HepG2 (cell line): ENCODE measurements at regions not wholly inside any gene's neighbourhood (a gene's known extent, or its start where the extent isn't known, plus 50 kb on each side); places are given as distances from the start of the nearest gene placed in this dataset.

Experiments used
- ATAC-seq: fragments of 200-7000 bp; cut with Tn5 transposase; 3 replicates; pipeline ENCODE4 v1.9.1; 2020; ENCODE audit warnings: mild to moderate bottlenecking, moderate library complexity
- BruUV-seq: library from RNA; stranded (reverse); fragments of 400-500 nt; replicated peaks from 2 replicates; lab custom pipeline; 2021; lab: Mats Ljungman, UMichigan
- CTCF ChIA-PET: fragments of 300-600 bp; formaldehyde crosslinking; extraction: SDS; loops from one replicate; lab custom pipeline; 2021; ENCODE audit warnings: low total read pairs, inconsistent platforms, low intra/inter-chr PET ratio; lab: Yijun Ruan, JAX
- POLR2A ChIA-PET: fragments of 350-600 bp; sonication (Branson Sonifier 250); formaldehyde crosslinking; loops from one replicate; lab custom pipeline; 2020; ENCODE audit warnings: antibody characterized with exemption, inconsistent platforms; lab: Yijun Ruan, JAX
- DNase-seq: peaks from one replicate; pipeline ENCODE4 v3.0.0-alpha.2; 2015; ENCODE audit warnings: low spot score
- FAIRE-seq: peaks from 3 replicates; lab custom pipeline; 2011; peaks lifted over from hg19 to GRCh38; lab: Jason Lieb, UNC
- H2AFZ ChIP-seq: one replicate; pipeline ENCODE4 v1.6.1; 2011; ENCODE audit warnings: low read length, inconsistent platforms
- H3K27ac ChIP-seq: fragments of 300-600 bp; 3 replicates; pipeline ENCODE4 v1.8.0; 2011; ENCODE audit warnings: mixed run types, mild to moderate bottlenecking, mixed read lengths, low read length, inconsistent platforms; ENCODE audit not compliant: insufficient read depth; ENCODE audit errors: extremely low read length
- H3K27me3 ChIP-seq, 2 experiments: fragments of 200-600 bp in 1 of 2; 2 replicates in 1 of 2; 3 replicates in 1 of 2; pipeline versions ENCODE4 v1.6.0 to v1.8.0; 2011; ENCODE audit warnings: low read length in 2 of 2, mild to moderate bottlenecking in 2 of 2, moderate library complexity in 2 of 2, inconsistent platforms in 1 of 2; ENCODE audit not compliant: insufficient read depth in 2 of 2, control insufficient read depth in 1 of 2
- H3K36me3 ChIP-seq, 2 experiments: fragments of 200-600 bp in 1 of 2; replicated peaks in 1 of 2; 2 replicates in 1 of 2; 3 replicates in 1 of 2; pipeline versions ENCODE4 v1.5.1 to v1.8.0; 2011; ENCODE audit warnings: low read length in 2 of 2, inconsistent platforms in 1 of 2; ENCODE audit not compliant: insufficient read depth in 2 of 2, control insufficient read depth in 1 of 2
- H3K4me1 ChIP-seq: 2 replicates; pipeline ENCODE4 v1.5.1; 2012; ENCODE audit warnings: low read length, inconsistent platforms; ENCODE audit not compliant: insufficient read depth
- H3K4me2 ChIP-seq: 2 replicates; pipeline ENCODE4 v1.6.0; 2011; ENCODE audit warnings: low read depth, low read length, inconsistent platforms
- H3K4me3 ChIP-seq, 3 experiments: fragments of 200-600 bp in 1 of 3; sonication (generic), shearing (Covaris generic) in 1 of 3; replicated peaks in 1 of 3; 2 replicates each; pipeline ENCODE4 v1.5.1; 2011 to 2016; ENCODE audit warnings: low read length in 3 of 3, inconsistent platforms in 2 of 3, low read depth in 2 of 3, mild to moderate bottlenecking in 2 of 3, control low read depth in 1 of 3, mixed read lengths in 1 of 3; ENCODE audit not compliant: insufficient read depth in 1 of 3
- H3K79me2 ChIP-seq: one replicate; pipeline ENCODE4 v1.6.1; 2011; ENCODE audit warnings: low read length, inconsistent platforms; ENCODE audit not compliant: insufficient read depth
- H3K9ac ChIP-seq: 2 replicates; pipeline ENCODE4 v1.6.0; 2011; ENCODE audit warnings: mild to moderate bottlenecking, low read depth, low read length, inconsistent platforms; ENCODE audit not compliant: insufficient read depth
- H3K9me3 ChIP-seq: 2 replicates; pipeline ENCODE4 v1.5.1; 2012; ENCODE audit warnings: mild to moderate bottlenecking, low read length
- H4K20me1 ChIP-seq: 2 replicates; pipeline ENCODE4 v1.6.0; 2011; ENCODE audit warnings: inconsistent platforms, mild to moderate bottlenecking, low read length, moderate library complexity; ENCODE audit not compliant: insufficient read depth
- BCL6 ChIP-seq: IDR thresholded peaks from 2 replicates; pipeline ENCODE4 v1.6.1; 2016; ENCODE audit warnings: missing genetic modification reagents, missing compliant biosample characterization
- DMAP1 ChIP-seq: IDR thresholded peaks from 2 replicates; pipeline ENCODE4 v1.6.1; 2016
- GTF3A ChIP-seq: sonication (generic); formaldehyde crosslinking; conservative IDR thresholded peaks from 2 replicates; pipeline ENCODE4 v1.4.0; 2020; ENCODE audit warnings: mild to moderate bottlenecking, missing genetic modification reagents
- JUND ChIP-seq: sonication (generic); formaldehyde crosslinking; IDR thresholded peaks from 2 replicates; pipeline ENCODE4 v1.8.0; 2022; ENCODE audit warnings: mild to moderate bottlenecking, missing genetic modification reagents
- MIER3 ChIP-seq: IDR thresholded peaks from 2 replicates; pipeline ENCODE4 v1.6.1; 2016; ENCODE audit warnings: missing compliant biosample characterization, borderline replicate concordance
- RBFOX2 ChIP-seq: fragments of 200-400 bp; formaldehyde crosslinking; IDR thresholded peaks from 2 replicates; pipeline ENCODE4 v1.6.1; 2017; ENCODE audit warnings: low read depth, mild to moderate bottlenecking, low read length
- REPIN1 ChIP-seq: sonication (generic); formaldehyde crosslinking; IDR thresholded peaks from 2 replicates; pipeline ENCODE4 v1.8.0; 2022; ENCODE audit warnings: missing genetic modification reagents, low read depth, mild to moderate bottlenecking, borderline replicate concordance
- SP2 ChIP-seq: sonication (generic); formaldehyde crosslinking; IDR thresholded peaks from 2 replicates; pipeline ENCODE4 v1.5.1; 2020; ENCODE audit warnings: mild to moderate bottlenecking, missing genetic modification reagents
- TGIF2 ChIP-seq: IDR thresholded peaks from 2 replicates; pipeline ENCODE4 v1.6.1; 2016; ENCODE audit warnings: control low read depth, missing compliant biosample characterization
- ZMYM2 ChIP-seq: sonication (generic); formaldehyde crosslinking; IDR thresholded peaks from 2 replicates; pipeline ENCODE4 v1.8.0; 2022; ENCODE audit warnings: mild to moderate bottlenecking, missing genetic modification reagents
- ZNF234 ChIP-seq: sonication (generic); formaldehyde crosslinking; conservative IDR thresholded peaks from 2 replicates; pipeline ENCODE4 v1.5.1; 2020; ENCODE audit warnings: mild to moderate bottlenecking, missing genetic modification reagents
- ZNF501 ChIP-seq: sonication (generic); formaldehyde crosslinking; IDR thresholded peaks from 2 replicates; pipeline ENCODE4 v1.5.1; 2020; ENCODE audit warnings: mild to moderate bottlenecking, moderate library complexity, missing genetic modification reagents
- ZNF543 ChIP-seq: sonication (generic); formaldehyde crosslinking; IDR thresholded peaks from 2 replicates; pipeline ENCODE4 v1.4.0; 2020; ENCODE audit warnings: mild to moderate bottlenecking, missing genetic modification reagents
- ZNF629 ChIP-seq: sonication (generic); formaldehyde crosslinking; conservative IDR thresholded peaks from 2 replicates; pipeline ENCODE4 v1.5.0; 2020; ENCODE audit warnings: missing genetic modification reagents
- ZNF737 ChIP-seq: sonication (generic); formaldehyde crosslinking; IDR thresholded peaks from 2 replicates; pipeline ENCODE4 v1.5.0; 2020; ENCODE audit warnings: missing genetic modification reagents, mild to moderate bottlenecking, borderline replicate concordance
- WGBS: methylation state at CpG from one replicate; pipeline ENCODE4 v1.1.6; 2017; ENCODE audit warnings: low lambda C conversion rate; 5-methylcytosine and 5-hydroxymethylcytosine counted together
- in situ Hi-C: cut with HindIII; loops from 2 replicates; pipeline ENCODE4 v1.10.0; 2017; ENCODE audit warnings: low pct_unique_long_range_greater_than_20kb; ENCODE audit not compliant: extremely low pct_ligation_motif_present
- intact Hi-C: fragments of 100-400 bp; cut with micrococcal nuclease; formaldehyde crosslinking; loops from one replicate; pipeline ENCODE4 v1.10.0; 2022; ENCODE audit not compliant: unreplicated experiment
- TF ChIP-seq, protein P1 (sequence below): sonication (generic); formaldehyde crosslinking; IDR thresholded peaks from 2 replicates; pipeline ENCODE4 v1.8.0; 2022; ENCODE audit warnings: mild to moderate bottlenecking, missing genetic modification reagents
- TF ChIP-seq, protein P2 (sequence below): sonication (generic); formaldehyde crosslinking; IDR thresholded peaks from 2 replicates; pipeline ENCODE4 v1.5.1; 2020; ENCODE audit warnings: missing genetic modification reagents, mild to moderate bottlenecking, borderline replicate concordance
- TF ChIP-seq, protein P3 (sequence below): sonication (generic); formaldehyde crosslinking; conservative IDR thresholded peaks from 2 replicates; pipeline ENCODE4 v1.8.1; 2023; ENCODE audit warnings: missing genetic modification reagents
- TF ChIP-seq, protein P4 (sequence below): IDR thresholded peaks from 2 replicates; pipeline ENCODE4 v1.6.1; 2012; ENCODE audit warnings: low read length, improper control_type of control experiment

DNA sequence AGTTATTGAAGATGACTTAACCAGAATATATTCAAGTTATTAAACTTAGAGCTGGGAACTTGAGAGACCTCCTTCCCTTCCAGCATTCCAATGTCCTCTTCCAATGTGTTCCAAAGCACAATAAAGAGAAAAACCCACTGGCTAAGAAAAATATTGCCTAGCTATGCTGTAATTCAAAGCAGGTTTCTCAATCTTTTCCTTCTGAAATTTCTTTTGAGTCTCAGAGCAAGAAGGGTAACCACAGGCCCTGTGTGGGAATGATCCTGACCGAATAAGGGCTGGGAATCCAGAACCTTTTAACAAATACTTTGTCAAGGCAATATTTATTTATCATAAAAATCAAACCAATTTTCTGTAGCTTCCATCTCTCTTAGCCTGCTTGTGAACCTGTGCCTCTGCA lies 150.7 kb upstream of the SFRP2 start (continued):
- no peak for TF ChIP-seq JUND
- TF ChIP-seq ZNF234, result no peak
- TF ChIP-seq RBFOX2, result no peak

DNA sequence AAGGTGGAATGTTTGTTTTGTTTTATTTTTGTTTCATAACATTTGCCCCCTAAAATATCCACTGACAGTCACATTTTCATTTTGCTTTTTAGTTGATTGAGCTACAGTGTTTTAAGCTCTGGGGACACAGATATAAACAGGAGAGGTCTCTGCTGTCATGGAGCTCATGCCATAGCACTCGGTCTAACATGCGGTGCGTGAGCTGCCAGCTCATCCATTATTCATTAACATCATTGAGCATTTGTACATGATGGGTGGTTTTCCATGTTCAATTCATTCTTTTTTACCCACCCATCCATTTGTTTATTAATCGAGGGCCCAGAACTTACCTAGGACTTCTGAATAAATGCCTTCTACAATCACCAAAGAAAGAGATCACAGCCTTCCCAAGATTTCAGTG lies 150.1 kb upstream of the SFRP2 start:
- Histone ChIP-seq H3K4me3 (no peak overlapping the region), H4K20me1 (no peaks in the 10 kb centered on the region), H3K79me2 (no peaks in the 10 kb centered on the region), H3K27me3 (no peaks in the 10 kb centered on the region; a peak in 1 of 5 replicates), H3K4me1 (no peaks in the 10 kb centered on the region), H2AFZ (no peak overlapping the region), H3K9ac (no peak overlapping the region), H3K27ac (no peak overlapping the region), H3K4me2 (no peak overlapping the region), H3K36me3 (no peaks in the 10 kb centered on the region), H3K9me3 (no peaks in the 10 kb centered on the region)
- DNase-seq, result no peak
- in situ Hi-C loops (no loop called here), intact Hi-C loops (no loop called here)
- ChIA-PET CTCF (no interaction called here), POLR2A (no interaction called here)
- 31% methylated on average over 4 of the region's 4 CpGs for WGBS
- no peak for ATAC-seq
- no TSS peak for BruUV-seq
- FAIRE-seq, result no peak
- TF ChIP-seq, protein P1, sequence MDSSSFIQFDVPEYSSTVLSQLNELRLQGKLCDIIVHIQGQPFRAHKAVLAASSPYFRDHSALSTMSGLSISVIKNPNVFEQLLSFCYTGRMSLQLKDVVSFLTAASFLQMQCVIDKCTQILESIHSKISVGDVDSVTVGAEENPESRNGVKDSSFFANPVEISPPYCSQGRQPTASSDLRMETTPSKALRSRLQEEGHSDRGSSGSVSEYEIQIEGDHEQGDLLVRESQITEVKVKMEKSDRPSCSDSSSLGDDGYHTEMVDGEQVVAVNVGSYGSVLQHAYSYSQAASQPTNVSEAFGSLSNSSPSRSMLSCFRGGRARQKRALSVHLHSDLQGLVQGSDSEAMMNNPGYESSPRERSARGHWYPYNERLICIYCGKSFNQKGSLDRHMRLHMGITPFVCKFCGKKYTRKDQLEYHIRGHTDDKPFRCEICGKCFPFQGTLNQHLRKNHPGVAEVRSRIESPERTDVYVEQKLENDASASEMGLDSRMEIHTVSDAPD (CRISPR knock-in tag), result no peak
- no peak for TF ChIP-seq ZNF629 (CRISPR knock-in tag)
- no peak for TF ChIP-seq REPIN1
- TF ChIP-seq GTF3A (CRISPR knock-in tag), result no peak
- no peak for TF ChIP-seq ZNF737 (CRISPR knock-in tag)
- TF ChIP-seq, protein P2, sequence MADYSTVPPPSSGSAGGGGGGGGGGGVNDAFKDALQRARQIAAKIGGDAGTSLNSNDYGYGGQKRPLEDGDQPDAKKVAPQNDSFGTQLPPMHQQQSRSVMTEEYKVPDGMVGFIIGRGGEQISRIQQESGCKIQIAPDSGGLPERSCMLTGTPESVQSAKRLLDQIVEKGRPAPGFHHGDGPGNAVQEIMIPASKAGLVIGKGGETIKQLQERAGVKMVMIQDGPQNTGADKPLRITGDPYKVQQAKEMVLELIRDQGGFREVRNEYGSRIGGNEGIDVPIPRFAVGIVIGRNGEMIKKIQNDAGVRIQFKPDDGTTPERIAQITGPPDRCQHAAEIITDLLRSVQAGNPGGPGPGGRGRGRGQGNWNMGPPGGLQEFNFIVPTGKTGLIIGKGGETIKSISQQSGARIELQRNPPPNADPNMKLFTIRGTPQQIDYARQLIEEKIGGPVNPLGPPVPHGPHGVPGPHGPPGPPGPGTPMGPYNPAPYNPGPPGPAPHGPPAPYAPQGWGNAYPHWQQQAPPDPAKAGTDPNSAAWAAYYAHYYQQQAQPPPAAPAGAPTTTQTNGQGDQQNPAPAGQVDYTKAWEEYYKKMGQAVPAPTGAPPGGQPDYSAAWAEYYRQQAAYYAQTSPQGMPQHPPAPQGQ (CRISPR knock-in tag), result no peak
- TF ChIP-seq, protein P3, sequence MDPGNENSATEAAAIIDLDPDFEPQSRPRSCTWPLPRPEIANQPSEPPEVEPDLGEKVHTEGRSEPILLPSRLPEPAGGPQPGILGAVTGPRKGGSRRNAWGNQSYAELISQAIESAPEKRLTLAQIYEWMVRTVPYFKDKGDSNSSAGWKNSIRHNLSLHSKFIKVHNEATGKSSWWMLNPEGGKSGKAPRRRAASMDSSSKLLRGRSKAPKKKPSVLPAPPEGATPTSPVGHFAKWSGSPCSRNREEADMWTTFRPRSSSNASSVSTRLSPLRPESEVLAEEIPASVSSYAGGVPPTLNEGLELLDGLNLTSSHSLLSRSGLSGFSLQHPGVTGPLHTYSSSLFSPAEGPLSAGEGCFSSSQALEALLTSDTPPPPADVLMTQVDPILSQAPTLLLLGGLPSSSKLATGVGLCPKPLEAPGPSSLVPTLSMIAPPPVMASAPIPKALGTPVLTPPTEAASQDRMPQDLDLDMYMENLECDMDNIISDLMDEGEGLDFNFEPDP, result no peak
- no peak for TF ChIP-seq BCL6 (CRISPR knock-in tag)
- no peak for TF ChIP-seq TGIF2
- TF ChIP-seq ZNF501 (CRISPR knock-in tag), result no peak
- TF ChIP-seq, protein P4, sequence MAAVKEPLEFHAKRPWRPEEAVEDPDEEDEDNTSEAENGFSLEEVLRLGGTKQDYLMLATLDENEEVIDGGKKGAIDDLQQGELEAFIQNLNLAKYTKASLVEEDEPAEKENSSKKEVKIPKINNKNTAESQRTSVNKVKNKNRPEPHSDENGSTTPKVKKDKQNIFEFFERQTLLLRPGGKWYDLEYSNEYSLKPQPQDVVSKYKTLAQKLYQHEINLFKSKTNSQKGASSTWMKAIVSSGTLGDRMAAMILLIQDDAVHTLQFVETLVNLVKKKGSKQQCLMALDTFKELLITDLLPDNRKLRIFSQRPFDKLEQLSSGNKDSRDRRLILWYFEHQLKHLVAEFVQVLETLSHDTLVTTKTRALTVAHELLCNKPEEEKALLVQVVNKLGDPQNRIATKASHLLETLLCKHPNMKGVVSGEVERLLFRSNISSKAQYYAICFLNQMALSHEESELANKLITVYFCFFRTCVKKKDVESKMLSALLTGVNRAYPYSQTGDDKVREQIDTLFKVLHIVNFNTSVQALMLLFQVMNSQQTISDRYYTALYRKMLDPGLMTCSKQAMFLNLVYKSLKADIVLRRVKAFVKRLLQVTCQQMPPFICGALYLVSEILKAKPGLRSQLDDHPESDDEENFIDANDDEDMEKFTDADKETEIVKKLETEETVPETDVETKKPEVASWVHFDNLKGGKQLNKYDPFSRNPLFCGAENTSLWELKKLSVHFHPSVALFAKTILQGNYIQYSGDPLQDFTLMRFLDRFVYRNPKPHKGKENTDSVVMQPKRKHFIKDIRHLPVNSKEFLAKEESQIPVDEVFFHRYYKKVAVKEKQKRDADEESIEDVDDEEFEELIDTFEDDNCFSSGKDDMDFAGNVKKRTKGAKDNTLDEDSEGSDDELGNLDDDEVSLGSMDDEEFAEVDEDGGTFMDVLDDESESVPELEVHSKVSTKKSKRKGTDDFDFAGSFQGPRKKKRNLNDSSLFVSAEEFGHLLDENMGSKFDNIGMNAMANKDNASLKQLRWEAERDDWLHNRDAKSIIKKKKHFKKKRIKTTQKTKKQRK, result no peak
- TF ChIP-seq ZNF543 (CRISPR knock-in tag), result no peak
- TF ChIP-seq ZMYM2, result no peak
- no peak for TF ChIP-seq SP2 (CRISPR knock-in tag)
- TF ChIP-seq DMAP1 (CRISPR knock-in tag), result no peak
- no peak for TF ChIP-seq MIER3 (CRISPR knock-in tag)
